Glomerular visceral epithelial cell (primary cell): ENCODE measurements at regions not wholly inside any gene's neighbourhood (a gene's known extent, or its start where the extent isn't known, plus 50 kb on each side); places are given as distances from the start of the nearest gene placed in this dataset.

ENCODE experiments used
- DNase-seq: peaks from one replicate; pipeline ENCODE4 v3.0.0-alpha.2; 2016; ENCODE audit errors: extremely low spot score

DNA sequence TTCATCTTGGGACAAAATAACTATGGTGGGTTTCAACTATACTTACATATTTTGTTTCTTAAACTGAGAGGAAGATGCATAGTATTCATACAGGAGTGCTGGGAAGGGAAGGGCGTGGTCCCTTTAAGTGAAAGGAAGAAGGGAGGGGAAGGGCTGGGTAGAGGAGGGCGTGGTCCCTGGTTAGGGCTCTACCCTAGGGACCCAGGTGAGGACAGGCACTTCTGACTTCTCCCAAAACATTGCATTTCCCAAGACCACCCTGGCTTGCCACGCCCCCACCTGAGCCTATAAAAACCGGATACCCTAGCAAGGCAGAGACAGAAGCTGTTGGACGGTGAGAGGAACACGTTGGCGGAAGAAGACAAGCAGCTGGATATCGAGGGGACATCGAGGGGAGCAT lies 157.6 kb upstream of the PLXNA4 start:
- DNase-seq, result no peak

DNA sequence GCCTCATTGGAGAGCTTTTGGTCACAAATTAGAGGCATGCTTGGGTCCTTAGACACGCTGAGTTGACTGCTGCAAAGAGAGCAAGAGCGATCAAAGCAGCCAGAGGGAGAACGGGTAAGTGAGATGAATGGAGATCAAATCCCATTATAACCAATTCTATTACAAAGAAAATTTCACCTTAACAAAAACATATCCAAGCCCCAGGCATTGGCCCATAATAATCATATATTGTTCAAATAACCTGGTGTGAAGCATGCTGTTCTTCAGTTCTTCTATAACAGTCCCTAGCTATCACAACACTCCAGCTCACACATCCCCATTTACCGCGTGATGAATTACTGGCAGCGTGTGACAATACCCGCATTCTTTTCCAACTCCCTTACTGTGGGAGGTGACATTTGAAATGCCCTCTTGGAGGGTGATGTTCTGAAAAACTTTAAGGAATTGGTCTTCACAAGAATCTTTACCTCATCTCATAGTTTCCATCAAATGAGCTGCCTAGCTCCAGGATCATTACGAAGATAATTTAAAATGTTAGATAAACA lies 156.1 kb upstream of the PLXNA4 start:
- DNase-seq, result no peak

DNA sequence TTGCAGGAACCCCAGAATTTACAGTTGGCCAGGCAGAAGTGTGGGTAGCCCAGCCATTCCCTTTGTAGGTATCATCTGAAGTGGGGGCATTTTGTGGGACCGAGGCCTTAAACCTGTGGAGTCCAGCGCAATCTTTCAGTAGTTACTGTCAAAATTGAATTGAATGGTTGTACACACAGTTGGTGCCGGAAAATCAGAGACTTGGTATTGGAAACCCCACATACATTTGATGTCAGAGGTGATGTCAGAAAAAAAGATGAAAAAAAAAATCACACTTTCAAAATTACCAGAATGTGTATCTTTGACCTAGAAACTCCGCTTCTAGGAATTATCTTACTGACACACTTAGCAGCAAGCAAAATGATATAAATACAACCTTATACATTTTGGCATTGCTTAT lies 153.8 kb upstream of the PLXNA4 start:
- DNase-seq, result no peak

DNA sequence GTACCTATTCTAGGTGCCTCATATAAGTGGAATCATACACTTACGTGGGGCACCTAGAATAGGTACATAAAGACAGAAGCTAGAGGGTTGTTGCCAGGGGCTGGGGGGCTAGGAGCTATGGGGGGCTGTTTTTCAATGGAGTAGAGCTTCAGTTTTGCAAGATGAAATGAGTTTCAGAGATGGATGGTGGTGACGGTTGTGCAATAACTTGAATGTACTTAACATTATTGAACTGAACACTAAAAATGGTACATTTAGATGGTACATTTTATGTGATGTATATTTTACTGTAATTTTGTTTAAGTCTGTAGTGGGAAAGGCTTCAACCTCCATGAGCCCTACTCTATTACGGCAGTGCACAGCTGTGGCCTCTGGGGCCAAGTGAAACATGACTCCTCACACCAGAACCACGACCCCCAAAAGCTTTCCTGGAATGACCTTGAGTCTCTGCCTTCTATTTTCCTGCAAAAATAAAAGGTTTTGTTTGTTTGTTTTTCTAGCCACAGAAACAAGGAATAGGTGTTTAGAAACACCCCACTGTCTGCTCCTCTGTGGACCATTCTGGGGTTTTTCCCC lies 147.3 kb upstream of the PLXNA4 start:
- DNase-seq, result no peak

DNA sequence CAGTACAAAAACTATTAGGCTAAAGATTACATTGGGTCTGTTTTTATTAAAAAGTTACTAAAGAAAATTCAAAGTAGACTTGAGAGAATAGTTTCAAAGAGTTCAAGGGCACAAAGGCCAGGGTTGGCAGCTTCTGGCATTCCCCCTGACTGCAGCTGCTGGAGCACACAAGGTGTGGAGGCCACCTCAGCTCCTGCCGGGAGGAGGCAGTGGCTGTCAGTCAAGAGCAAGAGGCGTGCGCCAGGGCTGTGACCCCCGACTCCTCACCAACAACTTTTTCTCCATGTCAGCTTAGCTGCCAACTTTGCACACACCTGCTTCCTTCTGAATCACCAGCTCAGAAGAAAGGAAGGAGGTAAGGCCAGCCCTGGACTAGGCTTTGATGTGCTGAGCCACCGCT lies 144.6 kb upstream of the PLXNA4 start:
- DNase-seq, result no peak

DNA sequence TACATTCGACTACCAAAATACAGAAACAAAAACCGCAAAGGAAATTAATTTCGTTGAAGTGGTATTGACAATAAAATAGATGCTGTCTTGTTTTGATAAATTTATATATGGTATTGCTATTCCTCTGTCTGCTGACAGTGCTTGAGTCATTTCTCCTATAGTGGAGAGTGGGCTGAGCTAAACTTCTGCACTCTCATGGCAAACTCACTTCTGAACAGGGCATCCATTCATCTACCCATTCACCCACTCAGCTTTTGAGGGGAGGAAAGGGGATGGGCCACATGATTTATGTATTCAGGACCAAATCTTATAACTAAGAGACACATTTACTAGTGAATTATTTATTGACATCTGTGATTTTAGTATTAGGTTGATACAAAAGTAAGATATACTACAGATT lies 137.6 kb upstream of the PLXNA4 start:
- DNase-seq, result no peak

DNA sequence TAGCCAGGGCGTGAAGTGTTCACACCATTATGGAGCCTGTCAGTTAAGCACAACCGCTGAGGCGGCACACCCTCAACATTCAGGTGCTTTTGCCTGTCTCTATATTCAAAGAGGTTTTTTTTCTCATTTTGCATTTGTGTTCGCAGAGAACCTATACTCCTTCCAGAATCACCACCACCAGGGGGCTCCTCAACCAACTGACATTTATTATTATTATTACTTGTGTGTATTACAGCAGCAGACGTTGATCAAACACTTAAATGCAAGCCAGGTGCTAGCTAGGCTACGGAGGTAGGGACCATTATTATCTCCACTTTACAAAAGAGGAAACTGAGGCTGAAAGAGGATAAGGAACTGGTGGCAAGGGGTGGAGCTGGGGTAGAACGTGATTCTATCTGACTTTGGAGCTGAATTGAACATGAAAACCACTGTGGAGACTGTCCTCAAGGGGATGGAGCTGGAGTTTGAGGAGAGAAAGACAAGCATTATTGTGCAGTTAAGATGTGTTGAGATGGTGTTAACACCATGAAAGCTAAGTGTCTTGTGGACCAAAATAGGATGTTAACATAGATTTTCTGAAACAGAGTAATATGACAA lies 133.8 kb upstream of the PLXNA4 start:
- DNase-seq, result peak; percentile 12

DNA sequence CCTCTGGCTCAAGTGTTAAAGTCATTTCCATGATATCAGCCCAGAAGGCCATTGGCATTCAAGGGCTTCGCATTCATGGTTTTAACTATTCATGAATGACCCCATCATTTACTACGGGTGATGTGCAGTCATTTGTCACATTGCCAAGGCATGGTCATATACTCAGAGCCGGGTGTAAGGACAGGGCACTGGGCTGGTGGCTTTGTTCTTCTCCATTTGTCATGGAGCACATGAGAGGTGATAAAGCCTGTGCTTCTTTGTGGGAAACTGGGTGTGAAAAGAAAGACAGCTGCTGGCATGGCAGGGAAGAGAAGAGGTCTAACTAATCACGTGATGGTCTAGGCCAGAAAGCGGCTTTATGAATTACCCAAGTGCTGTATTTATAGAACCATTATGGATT lies 132.2 kb upstream of the PLXNA4 start:
- DNase-seq, result no peak

DNA sequence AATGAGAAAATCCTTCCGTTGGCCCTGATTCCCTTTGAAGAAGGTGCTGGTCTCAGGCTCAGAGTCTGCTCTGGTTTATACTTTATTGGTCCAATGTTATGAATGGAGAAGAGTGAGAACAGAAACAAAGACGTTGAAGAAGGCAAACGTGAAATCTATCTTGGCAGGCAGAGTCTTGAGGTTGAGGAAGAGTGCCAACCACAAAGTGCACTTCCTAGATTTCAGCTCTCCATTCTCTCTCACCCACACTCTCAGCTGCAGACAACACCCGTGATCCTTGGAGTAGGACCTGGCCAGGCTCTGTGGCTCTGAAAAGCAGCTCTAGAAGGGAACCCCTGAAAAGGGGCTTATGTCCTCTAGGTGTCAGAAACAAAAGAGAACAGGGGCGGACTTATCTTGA lies 128.9 kb upstream of the PLXNA4 start:
- no peak for DNase-seq

DNA sequence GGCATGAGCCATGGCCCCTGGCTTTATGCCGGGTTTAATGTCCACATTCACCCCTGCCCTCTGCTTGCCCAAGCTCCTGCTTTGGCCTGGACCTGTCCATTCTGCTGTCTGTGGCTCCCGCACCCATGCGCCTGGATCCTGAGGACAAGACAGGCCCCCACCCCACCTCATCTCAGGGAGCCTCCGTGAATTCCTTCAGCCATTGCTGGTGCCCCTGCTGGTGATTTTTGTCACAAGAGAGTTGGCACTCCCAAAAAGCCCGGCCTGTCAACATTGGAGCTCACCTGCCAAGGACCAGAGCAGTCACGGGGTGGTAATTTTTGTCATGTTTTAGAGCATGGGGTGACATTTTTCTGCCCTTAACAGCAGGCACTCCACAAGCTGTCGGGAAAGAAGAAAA lies 127.5 kb upstream of the PLXNA4 start:
- no peak for DNase-seq

DNA sequence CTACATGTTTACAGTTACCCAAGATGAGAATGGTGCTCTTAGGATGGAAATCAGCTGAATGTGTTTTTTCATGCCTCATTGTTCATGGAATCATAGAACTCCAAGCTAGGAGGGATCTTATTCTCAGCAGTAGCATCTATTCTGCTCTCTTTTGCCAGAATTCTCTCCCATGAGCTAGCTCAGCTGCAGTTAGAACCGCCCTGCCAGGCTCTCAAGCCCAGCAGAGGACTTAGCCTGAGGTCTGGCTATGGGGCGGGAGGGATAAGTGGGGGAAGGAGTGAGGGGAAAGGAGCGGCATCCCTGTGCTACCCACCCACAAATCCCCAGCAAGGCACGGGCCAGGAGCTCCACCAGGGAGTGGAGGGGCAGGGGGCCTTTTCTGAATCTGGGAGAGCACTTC lies 120.7 kb upstream of the PLXNA4 start:
- no peak for DNase-seq

DNA sequence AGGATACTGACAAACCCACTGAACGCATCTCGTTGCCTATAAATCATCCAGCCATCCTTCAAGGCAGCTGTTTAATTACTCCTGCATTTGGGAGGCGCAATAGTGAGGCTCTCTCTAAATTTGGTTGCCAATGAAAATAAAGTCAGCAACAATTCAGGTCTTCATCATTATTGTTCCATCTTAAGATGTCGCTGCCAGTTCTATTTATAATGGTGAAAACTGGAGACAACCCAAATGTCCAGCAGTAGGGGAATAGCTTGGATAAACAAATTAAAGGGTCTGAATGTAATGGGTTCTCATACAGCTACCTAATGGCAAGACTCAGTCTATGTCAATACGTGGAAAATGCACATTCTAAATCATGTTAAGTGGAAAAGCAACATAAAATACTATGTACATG lies 120.1 kb upstream of the PLXNA4 start:
- DNase-seq, result no peak

DNA sequence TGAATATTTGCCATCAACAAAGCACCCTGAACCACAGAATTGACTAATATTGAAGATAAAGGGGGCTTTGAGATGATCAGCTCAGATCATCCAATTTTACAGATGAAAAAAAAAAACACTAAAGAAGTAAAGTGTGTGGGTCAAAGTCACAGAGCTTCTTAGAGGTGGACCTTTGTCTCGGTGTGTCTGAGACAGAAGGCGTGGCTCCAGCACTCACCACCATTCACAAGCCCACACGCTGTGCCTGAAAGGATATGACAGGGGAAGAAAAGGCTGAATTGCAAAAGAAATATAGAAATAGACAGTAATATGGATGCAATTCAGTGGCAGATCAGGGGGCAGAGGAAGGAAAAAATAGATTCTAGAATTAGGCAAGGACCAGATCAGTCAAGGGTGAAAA lies 114.9 kb upstream of the PLXNA4 start:
- DNase-seq, result no peak

DNA sequence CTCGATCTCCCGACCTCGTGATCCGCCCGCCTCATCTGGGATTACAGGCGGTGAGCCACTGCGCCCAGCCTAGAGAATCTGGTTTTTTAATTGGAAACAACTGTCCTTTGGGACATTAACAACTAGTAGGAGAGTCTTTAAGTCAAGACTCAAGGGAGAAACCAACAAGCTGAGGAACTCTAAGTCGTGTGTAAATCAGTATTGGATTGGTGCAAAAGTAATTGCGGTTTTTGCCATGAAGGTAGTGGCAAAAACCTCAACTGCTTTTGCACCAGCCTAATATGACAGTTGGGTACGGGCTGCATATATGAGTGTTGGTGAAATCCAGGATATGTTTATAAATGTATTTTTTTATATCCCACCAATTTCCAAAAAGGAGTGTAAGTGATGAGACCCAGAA lies 113.9 kb upstream of the PLXNA4 start:
- DNase-seq, result no peak

DNA sequence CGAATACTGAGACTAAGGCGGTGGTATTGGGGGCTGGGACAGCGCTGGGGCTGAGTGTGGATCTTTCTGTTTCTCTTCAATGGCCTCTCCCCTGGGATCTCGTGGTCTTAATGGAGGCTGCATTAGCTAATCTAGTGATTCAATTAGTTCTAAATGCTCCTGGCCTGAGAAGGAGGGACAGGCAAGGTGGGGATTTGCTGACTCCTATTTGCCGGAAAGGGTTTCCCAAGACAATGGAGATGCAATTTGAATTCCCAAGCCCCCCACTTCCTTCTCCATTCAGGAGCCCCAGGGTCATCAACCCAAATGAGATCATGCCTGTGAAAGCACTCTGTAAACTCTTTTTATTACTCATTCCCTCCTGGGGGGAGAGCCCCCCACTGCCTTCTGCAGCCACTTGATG lies 111.7 kb upstream of the PLXNA4 start:
- no peak for DNase-seq

DNA sequence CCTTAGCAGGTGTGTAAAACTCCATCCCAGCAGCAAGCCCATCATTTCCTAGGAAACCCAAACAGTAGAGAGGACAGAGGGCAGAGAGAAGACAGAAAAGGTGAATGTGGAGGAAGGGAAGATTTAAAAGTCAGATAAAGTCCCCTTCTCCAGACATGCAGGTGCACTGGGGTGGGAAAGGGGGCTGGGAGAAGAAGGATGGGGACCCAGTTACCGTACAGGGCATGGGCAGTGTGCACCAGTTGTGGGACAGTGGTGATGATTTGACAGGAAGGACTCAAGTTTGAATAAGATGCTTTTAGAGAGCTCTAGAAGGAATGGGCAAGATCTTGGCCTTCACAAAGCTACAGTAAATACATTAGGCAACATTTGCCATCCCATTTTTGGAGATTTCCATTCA lies 110.7 kb upstream of the PLXNA4 start:
- no peak for DNase-seq

DNA sequence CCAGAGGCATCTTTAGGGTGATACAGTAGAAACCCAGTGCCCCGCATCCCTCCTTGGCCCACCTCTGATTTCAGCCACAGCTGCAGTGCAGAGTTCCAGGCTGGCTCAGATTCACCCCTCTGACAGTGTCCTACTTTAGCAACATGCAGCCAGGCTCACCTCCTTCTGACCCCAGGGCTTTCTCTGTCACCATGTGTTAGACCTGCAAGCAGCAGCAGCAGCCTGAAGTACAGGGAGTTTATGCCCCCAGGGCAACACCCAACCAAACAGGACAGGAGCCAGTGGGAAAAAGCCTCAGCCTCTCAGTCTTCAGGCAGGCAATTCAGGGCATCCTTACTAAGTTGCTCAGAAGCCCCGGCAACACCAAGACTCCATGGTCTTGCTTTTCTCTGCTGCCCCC lies 109.0 kb upstream of the PLXNA4 start:
- no peak for DNase-seq

DNA sequence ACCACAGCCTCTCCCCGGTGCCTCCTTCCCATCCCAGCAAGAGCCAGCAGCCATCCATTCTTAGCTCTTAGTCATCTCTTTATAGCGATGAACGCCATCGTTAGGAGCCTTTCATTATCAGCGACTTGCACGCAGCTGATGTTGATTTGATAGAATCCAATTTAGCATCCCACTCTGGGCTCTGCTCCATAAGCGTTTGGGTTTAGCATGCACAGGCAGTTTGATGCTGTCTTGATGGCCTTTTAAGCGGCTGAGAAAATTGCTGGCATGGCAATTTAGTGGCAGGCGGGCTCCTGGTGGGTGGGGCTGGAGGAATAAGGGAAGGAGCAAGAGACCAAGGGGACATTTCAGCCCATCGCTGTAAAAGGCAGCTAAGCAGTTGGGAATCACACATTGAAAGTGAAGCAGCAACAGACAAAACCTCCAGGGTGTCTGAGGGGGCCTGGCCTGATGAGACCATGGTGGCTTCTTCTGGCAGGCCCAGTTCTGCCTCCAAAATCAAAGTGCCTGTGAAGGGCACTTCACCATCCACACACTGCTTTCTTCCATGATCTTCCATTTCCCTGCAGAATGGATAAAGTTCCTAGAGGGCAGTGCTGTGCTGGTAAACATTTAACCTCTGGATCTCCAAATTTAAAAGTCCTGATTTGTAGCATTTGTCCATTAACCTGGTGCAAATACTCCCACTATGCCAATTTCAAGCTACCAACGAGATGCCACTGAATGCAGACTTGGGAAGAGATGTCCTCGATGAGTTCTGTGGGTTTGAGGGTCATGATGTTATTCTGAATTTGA lies 107.8 kb upstream of the PLXNA4 start:
- DNase-seq, result no peak

DNA sequence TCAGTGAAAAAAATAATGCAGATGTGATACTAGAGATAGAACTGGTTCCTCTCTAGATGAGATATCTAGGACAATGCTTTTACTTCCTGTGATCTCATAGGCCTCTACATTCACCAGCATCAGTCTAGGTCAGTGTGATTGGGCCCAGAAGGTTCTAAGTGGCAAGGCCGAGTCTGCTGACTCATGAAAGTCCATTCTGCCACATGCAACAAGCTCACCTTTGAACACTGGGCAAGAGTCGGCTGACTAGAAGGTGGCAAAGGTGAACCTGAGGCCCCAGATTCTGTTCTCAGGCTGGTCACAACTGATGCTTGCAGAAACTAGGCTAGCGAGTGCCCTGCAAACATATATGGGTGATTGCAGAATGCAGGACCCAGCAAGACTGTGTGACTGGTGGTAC lies 105.7 kb upstream of the PLXNA4 start:
- no peak for DNase-seq

DNA sequence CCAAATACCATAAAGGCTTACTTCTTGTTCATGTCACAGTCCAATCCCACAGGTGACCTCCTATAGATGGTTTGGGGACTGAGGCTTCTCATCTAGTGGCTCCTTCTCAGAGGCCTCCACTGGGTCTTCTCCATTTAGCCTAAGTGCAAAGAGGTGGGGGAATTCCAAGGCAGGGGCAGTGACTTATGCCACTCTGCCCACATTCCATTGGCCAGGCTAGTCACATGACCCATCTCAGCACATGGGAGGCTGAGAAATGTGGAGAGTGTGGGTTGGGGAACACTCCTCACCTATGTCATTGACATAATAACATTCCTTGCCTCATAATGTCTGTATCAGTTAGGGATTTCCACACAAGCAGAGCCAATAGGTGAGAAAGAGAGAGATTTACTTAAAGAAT lies 104.3 kb upstream of the PLXNA4 start:
- DNase-seq, result no peak

DNA sequence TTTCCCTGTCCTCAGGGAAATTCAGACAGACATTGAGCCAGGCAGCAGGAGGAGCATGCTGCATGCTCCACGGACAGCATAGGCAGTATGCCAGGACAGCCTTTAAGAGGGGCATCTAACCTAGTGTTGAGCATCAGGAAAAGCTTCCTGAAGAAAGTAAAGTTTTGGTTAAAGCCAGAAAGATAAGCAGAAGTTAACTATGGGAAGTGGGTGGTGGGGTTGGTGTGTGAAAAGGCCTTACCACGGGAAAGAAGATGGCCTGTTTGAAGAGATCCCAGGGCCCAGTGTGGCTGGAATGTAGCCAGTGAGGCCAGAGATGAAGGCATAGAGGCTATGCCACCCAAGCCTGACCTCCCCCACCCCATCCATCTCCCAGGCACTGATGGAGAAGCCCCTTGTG lies 102.4 kb upstream of the PLXNA4 start:
- DNase-seq, result no peak

DNA sequence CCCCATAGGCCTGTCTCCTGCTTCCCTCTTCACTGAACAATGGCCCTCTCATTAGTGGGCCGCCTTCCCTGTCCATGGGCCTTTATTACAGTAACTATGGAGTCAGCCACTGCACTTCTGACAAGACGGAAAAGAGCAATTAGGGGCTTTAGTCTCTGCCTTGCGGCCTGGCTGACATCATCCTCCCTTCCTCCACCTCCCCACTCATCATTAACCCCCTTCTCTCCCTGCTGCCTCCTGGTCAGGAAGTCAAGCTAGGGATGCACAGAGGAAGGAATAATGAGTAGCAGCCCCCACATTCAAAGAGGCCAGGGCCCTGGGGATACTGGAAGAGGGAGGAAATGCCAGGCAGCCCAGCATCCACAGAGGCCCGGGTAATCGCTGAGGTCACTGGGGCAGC lies 101.6 kb upstream of the PLXNA4 start:
- DNase-seq, result no peak
